ENCODE measurements at regions not wholly inside any gene's neighbourhood (a gene's known extent, or its start where the extent isn't known, plus 50 kb on each side); places are given as distances from the start of the nearest gene placed in this dataset.

DNA sequence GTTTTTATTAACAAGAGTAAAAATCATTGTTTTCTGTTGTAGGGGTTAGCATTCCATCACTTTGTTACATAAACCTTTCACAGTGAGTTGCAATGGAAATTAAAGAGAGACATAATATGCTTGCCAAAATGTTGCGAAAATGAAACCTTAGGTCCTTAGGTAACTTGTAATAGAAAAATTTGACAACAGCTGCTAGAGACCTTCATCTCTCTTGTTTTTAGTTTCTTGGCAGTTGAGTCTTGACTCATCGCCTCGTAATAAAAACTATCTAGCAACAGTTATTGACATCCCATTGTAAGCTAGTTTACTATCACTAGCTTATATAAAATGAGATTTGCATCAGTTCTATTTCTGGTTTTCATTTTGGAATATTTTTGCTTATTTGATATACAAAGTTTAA lies 179.0 kb upstream of the MMS22L start:
- TF ChIP-seq, protein P1, sequence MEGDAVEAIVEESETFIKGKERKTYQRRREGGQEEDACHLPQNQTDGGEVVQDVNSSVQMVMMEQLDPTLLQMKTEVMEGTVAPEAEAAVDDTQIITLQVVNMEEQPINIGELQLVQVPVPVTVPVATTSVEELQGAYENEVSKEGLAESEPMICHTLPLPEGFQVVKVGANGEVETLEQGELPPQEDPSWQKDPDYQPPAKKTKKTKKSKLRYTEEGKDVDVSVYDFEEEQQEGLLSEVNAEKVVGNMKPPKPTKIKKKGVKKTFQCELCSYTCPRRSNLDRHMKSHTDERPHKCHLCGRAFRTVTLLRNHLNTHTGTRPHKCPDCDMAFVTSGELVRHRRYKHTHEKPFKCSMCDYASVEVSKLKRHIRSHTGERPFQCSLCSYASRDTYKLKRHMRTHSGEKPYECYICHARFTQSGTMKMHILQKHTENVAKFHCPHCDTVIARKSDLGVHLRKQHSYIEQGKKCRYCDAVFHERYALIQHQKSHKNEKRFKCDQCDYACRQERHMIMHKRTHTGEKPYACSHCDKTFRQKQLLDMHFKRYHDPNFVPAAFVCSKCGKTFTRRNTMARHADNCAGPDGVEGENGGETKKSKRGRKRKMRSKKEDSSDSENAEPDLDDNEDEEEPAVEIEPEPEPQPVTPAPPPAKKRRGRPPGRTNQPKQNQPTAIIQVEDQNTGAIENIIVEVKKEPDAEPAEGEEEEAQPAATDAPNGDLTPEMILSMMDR (IDR thresholded peaks at IDR 0.05): no peak
- TF ChIP-seq POLR2A (IDR thresholded peaks at IDR 0.05): no peak
- Histone ChIP-seq H3K4me3 (no peak overlapping the region), H3K27ac (no peak overlapping the region), H3K27me3 (no peaks in the 10 kb centered on the region), H3K36me3 (replicated peaks in 1 of 2) (no peaks in the 10 kb centered on the region), H3K9me3 (replicated peaks in 1 of 3) (no peaks in the 10 kb centered on the region), H3K4me1 (replicated peaks in 1 of 2) (no peaks in the 10 kb centered on the region)
- no peak for DNase-seq
- intact Hi-C loops (cut with DNase I): no loop called here
- 50 to 61% (median 59%) methylated on average over 3 of the region's 3 CpGs for WGBS, 4 donors

DNA sequence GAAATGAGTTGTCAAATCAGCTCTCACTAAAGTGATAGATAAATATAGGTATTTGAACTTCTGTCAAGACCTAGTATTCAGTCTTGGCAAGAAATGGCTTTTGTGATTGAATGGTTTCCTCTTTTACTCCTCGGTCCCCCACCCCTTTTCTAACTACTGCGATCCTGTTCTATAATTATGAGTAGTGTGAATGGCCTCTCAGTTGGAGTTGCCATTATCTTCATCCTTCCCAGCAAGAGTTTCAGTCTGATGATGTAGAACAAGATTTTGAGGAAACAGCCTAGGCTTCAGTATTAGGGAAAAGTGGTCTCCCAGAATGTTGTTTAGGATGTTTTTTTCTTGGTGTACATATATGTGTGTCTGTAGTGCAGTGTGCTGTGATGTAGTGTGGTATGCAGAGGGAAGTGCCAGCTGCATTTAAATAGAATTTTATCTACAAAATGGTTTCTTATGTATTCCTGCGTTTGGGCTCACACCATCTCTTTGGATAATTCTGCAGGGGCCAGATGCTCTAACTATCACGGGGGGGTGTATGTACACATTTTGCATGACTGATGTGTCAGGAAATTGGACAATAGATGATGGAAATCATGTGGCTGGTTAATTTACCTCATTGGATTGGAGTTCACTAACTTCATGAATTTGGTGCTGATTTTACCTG lies 180.1 kb upstream of the MMS22L start:
- intact Hi-C loops (cut with DNase I): no loop called here
- H3K4me1 ChIP-seq (replicated peaks in 1 of 2): no peaks in the 10 kb centered on the region
- 41 to 54% (median 49%) methylated on average over 4 of the region's 4 CpGs for WGBS, 4 donors

DNA sequence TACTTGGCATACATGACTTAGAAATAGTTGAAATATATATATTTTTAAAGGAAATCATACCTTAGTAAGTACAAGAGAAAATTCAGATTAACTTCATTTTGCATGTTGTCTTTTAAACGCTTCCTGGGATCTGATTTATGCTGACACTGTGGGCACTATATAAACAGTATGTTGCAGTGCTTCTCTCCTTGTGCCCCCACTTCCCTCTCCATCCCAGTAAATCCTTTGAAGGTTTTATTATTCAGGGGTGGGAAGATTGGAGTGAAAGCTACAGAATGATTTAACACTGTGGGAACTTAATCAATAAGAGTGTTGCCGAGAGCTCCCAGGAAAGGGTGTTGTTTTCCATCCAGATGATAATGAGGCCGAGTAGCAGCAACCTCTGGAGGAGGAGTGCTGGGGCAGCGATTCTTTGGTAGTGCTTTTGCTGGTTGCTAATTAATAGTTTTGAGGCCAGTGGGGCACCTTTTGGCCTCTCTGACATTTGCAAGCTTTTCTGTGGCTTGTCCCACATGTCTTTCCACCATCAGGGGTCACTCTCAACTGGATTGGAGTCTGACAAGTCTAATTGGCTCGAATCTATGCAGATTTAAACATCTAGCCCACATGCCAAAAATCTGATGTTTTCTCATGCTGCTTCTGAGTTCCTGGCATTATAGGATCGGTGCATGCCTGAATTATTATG lies 183.0 kb upstream of the MMS22L start:
- Histone ChIP-seq H3K27me3 (no peaks in the 10 kb centered on the region), H3K27ac (no peak overlapping the region), H3K4me1 (replicated peaks in 1 of 2) (no peaks in the 10 kb centered on the region), H3K9me3 (replicated peaks in 1 of 3) (no peaks in the 10 kb centered on the region), H3K36me3 (replicated peaks in 1 of 2) (no peaks in the 10 kb centered on the region), H3K4me3 (no peak overlapping the region)
- 23 to 30% (median 28%) methylated on average over 6 of the region's 6 CpGs for WGBS, 4 donors
- DNase-seq: no peak
- TF ChIP-seq, protein P1 (IDR thresholded peaks at IDR 0.05): no peak
- no peak for TF ChIP-seq POLR2A (IDR thresholded peaks at IDR 0.05)
- intact Hi-C loops (cut with DNase I): no loop called here

More for the DNA sequence above, 180.1 kb upstream of the MMS22L start:
- Histone ChIP-seq H3K4me3 (no peak overlapping the region), H3K27ac (no peak overlapping the region), H3K27me3 (no peaks in the 10 kb centered on the region), H3K36me3 (replicated peaks in 1 of 2) (no peaks in the 10 kb centered on the region), H3K9me3 (replicated peaks in 1 of 3) (no peaks in the 10 kb centered on the region)
- no peak for TF ChIP-seq POLR2A (IDR thresholded peaks at IDR 0.05)
- TF ChIP-seq, protein P1 (IDR thresholded peaks at IDR 0.05): no peak
- DNase-seq: no peak

DNA sequence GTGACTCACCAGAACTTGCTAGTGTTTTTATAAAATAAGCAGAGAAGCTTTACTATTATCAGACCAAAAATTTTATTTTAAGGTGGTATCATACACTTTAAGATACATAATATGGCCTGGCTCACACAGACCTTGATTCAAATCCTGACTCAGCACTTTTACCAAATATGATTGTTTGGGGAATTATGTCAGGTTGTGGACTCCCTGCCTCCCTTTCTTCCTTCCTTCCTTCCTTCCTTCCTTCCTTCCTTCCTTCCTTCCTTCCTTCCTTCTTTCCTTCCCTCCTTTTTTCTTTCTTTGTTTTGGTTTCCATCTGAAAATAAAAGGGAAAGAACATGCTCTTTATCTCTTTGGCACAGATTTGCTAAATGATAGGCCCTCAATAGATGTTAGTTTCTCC lies 186.0 kb upstream of the MMS22L start:
- intact Hi-C loops (cut with DNase I): no loop called here
- H3K36me3 ChIP-seq (replicated peaks in 1 of 2): no peaks in the 10 kb centered on the region
- DNase-seq: no peak
- no peak overlapping the region for H3K4me3 ChIP-seq
- H3K27me3 ChIP-seq: no peaks in the 10 kb centered on the region
- H3K9me3 ChIP-seq (replicated peaks in 1 of 3): no peaks in the 10 kb centered on the region
- TF ChIP-seq, protein P1 (IDR thresholded peaks at IDR 0.05): no peak
- TF ChIP-seq POLR2A (IDR thresholded peaks at IDR 0.05): no peak
- no peak overlapping the region for H3K27ac ChIP-seq
- no peaks in the 10 kb centered on the region for H3K4me1 ChIP-seq (replicated peaks in 1 of 2)
